GM12878 (cell line): ENCODE measurements at regions not wholly inside any gene's neighbourhood (a gene's known extent, or its start where the extent isn't known, plus 50 kb on each side); places are given as distances from the start of the nearest gene placed in this dataset.

Experiments
- ATAC-seq: fragments of 200-7000 bp; cut with Tn5 transposase; 3 replicates; pipeline ENCODE4 v1.9.1; 2020; ENCODE audit warnings: mild to moderate bottlenecking, moderate library complexity
- BruUV-seq: library from RNA; stranded (reverse); fragments of 400-500 nt; replicated peaks from 2 replicates; lab custom pipeline; 2021; lab: Mats Ljungman, UMichigan
- CTCF ChIA-PET: fragments of 300-600 bp; sonication (Branson Sonifier 250); formaldehyde crosslinking; extraction: SDS; loops from one replicate; lab custom pipeline; 2021; ENCODE audit warnings: inconsistent platforms; lab: Yijun Ruan, JAX
- POLR2A ChIA-PET: fragments of 350-600 bp; formaldehyde crosslinking; extraction: SDS; loops from one replicate; lab custom pipeline; 2021; ENCODE audit warnings: inconsistent platforms; lab: Charles Lee
- RAD21 ChIA-PET: fragments of 300-600 bp; sonication (Branson Sonifier 250); formaldehyde crosslinking; loops from one replicate; lab custom pipeline; 2023; ENCODE audit warnings: antibody characterized with exemption; ENCODE audit not compliant: unreplicated experiment; lab: Charles Lee
- SMC1A ChIA-PET: fragments of 300-600 bp; sonication (Branson Sonifier 250); formaldehyde crosslinking; loops from one replicate; lab custom pipeline; 2023; ENCODE audit not compliant: unreplicated experiment, uncharacterized antibody; lab: Charles Lee
- DNase-seq: peaks from one replicate; pipeline ENCODE4 v3.0.0-alpha.2; 2011; ENCODE audit warnings: low read depth, low spot score
- FAIRE-seq: peaks from 3 replicates; lab custom pipeline; 2011; peaks lifted over from hg19 to GRCh38; lab: Jason Lieb, UNC
- H2AFZ ChIP-seq: 2 replicates; pipeline ENCODE4 v1.6.0; 2011; ENCODE audit warnings: low read depth, low read length, control low read depth; ENCODE audit not compliant: control insufficient read depth
- H3K27ac ChIP-seq: 2 replicates; pipeline ENCODE4 v1.5.1; 2011; ENCODE audit warnings: control low read depth; ENCODE audit not compliant: control insufficient read depth, insufficient read depth
- H3K27me3 ChIP-seq, 2 experiments: replicated peaks in 1 of 2; 2 replicates each; pipeline versions ENCODE4 v1.6.0 to v1.6.1; 2011; ENCODE audit warnings: low read length in 1 of 2; ENCODE audit not compliant: control insufficient read depth in 2 of 2, insufficient read depth in 2 of 2
- H3K36me3 ChIP-seq, 2 experiments: 2 replicates each; pipeline ENCODE4 v1.5.1; 2011; ENCODE audit warnings: low read length in 1 of 2; ENCODE audit not compliant: control insufficient read depth in 2 of 2, insufficient read depth in 2 of 2
- H3K4me1 ChIP-seq: 2 replicates; pipeline ENCODE4 v1.6.1; 2011; ENCODE audit warnings: mild to moderate bottlenecking, low read length, moderate library complexity, mixed read lengths; ENCODE audit not compliant: control insufficient read depth, insufficient read depth
- H3K4me2 ChIP-seq: 2 replicates; pipeline ENCODE4 v1.6.0; 2011; ENCODE audit warnings: control low read depth; ENCODE audit not compliant: control insufficient read depth, insufficient read depth
- H3K4me3 ChIP-seq: fragments of 200-600 bp; sonication (generic); 2 replicates; pipeline ENCODE4 v1.5.1; 2016
- H3K79me2 ChIP-seq: 2 replicates; pipeline ENCODE4 v1.6.0; 2011; ENCODE audit warnings: low read length; ENCODE audit not compliant: control insufficient read depth, insufficient read depth
- H3K9ac ChIP-seq: 2 replicates; pipeline ENCODE4 v1.8.0; 2011; ENCODE audit warnings: low read length, control low read depth, mixed read lengths; ENCODE audit not compliant: control insufficient read depth, insufficient read depth
- H3K9me3 ChIP-seq: replicated peaks from 3 replicates; pipeline ENCODE4 v1.5.1; 2011; ENCODE audit warnings: mild to moderate bottlenecking, low read length; ENCODE audit not compliant: control insufficient read depth, insufficient read depth
- H4K20me1 ChIP-seq: 2 replicates; pipeline ENCODE4 v1.6.0; 2011; ENCODE audit not compliant: control insufficient read depth, insufficient read depth
- CEBPB ChIP-seq, 2 experiments: fragments of 150-350 bp in 1 of 2; IDR thresholded peaks; 2 replicates each; pipeline ENCODE4 v1.6.1; 2012 to 2014; ENCODE audit warnings: low read depth in 2 of 2, low read length in 2 of 2, borderline replicate concordance in 1 of 2, inconsistent platforms in 1 of 2
- CREB1 ChIP-seq: IDR thresholded peaks from 2 replicates; pipeline ENCODE4 v1.6.1; 2012; ENCODE audit warnings: low read depth, mild to moderate bottlenecking, inconsistent platforms
- EED ChIP-seq: sonication (generic); IDR thresholded peaks from 2 replicates; pipeline ENCODE4 v1.6.1; 2016; ENCODE audit warnings: antibody characterized with exemption, low read depth
- LARP7 ChIP-seq: fragments of 450-650 bp; IDR thresholded peaks from 2 replicates; pipeline ENCODE4 v1.6.1; 2017; ENCODE audit warnings: mild to moderate bottlenecking
- MEF2B ChIP-seq: fragments of 450-650 bp; IDR thresholded peaks from 2 replicates; pipeline ENCODE4 v1.6.1; 2018; ENCODE audit warnings: mild to moderate bottlenecking, moderate library complexity; ENCODE audit not compliant: partially characterized antibody, poor library complexity, severe bottlenecking
- NR2C1 ChIP-seq: fragments of 450-650 bp; IDR thresholded peaks from 2 replicates; pipeline ENCODE4 v1.6.1; 2017; ENCODE audit warnings: antibody characterized with exemption, mild to moderate bottlenecking, moderate library complexity
- POLR2AphosphoS5 ChIP-seq: IDR thresholded peaks from 2 replicates; pipeline ENCODE4 v1.6.1; 2011; ENCODE audit warnings: mild to moderate bottlenecking, low read length, inconsistent platforms
- RBBP5 ChIP-seq: fragments of 200-600 bp; sonication (generic); conservative IDR thresholded peaks from 2 replicates; pipeline ENCODE4 v1.6.1; 2016
- SMARCA5 ChIP-seq: fragments of 450-650 bp; IDR thresholded peaks from 2 replicates; pipeline ENCODE4 v1.6.1; 2017; ENCODE audit warnings: mild to moderate bottlenecking
- SREBF1 ChIP-seq: IDR thresholded peaks from 2 replicates; pipeline ENCODE4 v1.6.1; 2012; ENCODE audit warnings: mild to moderate bottlenecking, low read length
- TARDBP ChIP-seq: IDR thresholded peaks from 2 replicates; pipeline ENCODE4 v1.6.1; 2016; ENCODE audit warnings: borderline replicate concordance
- ZNF384 ChIP-seq: IDR thresholded peaks from 2 replicates; pipeline ENCODE4 v1.6.1; 2012; ENCODE audit warnings: low read depth, mild to moderate bottlenecking, low read length, improper control_type of control experiment, borderline replicate concordance
- ZZZ3 ChIP-seq: IDR thresholded peaks from 2 replicates; pipeline ENCODE4 v1.6.1; 2011; ENCODE audit warnings: low read depth; ENCODE audit not compliant: control insufficient read depth, insufficient read length
- WGBS: methylation state at CpG from one replicate; pipeline ENCODE4 v1.1.6; 2016; ENCODE audit warnings: low lambda C conversion rate; ENCODE audit not compliant: insufficient replicate concordance, insufficient coverage; ENCODE audit errors: missing lambda C conversion rate; 5-methylcytosine and 5-hydroxymethylcytosine counted together
- in situ Hi-C: fragments of 300-500 bp; cut with MboI; formaldehyde crosslinking; loops from 9 replicates; pipeline ENCODE4 v1.14.3; 2018; ENCODE audit warnings: mixed read lengths
- intact Hi-C: fragments of 100-400 bp; cut with micrococcal nuclease; formaldehyde crosslinking; loops from one replicate; pipeline ENCODE4 v1.14.2; 2022; ENCODE audit not compliant: unreplicated experiment
- TF ChIP-seq, protein P1 (sequence below): fragments of 150-350 bp; IDR thresholded peaks from 2 replicates; pipeline ENCODE4 v1.6.1; 2014; ENCODE audit warnings: mild to moderate bottlenecking, low read depth, low read length
- TF ChIP-seq, protein P2 (sequence below): fragments of 450-650 bp; IDR thresholded peaks from 2 replicates; pipeline ENCODE4 v1.6.1; 2016; ENCODE audit warnings: mild to moderate bottlenecking
- TF ChIP-seq, protein P3 (sequence below): fragments of 450-650 bp; conservative IDR thresholded peaks from 2 replicates; pipeline ENCODE4 v1.6.1; 2017; ENCODE audit warnings: mild to moderate bottlenecking, moderate library complexity
- TF ChIP-seq, protein P4 (sequence below): IDR thresholded peaks from 2 replicates; pipeline ENCODE4 v1.6.1; 2012; ENCODE audit warnings: low read length, inconsistent platforms

DNA sequence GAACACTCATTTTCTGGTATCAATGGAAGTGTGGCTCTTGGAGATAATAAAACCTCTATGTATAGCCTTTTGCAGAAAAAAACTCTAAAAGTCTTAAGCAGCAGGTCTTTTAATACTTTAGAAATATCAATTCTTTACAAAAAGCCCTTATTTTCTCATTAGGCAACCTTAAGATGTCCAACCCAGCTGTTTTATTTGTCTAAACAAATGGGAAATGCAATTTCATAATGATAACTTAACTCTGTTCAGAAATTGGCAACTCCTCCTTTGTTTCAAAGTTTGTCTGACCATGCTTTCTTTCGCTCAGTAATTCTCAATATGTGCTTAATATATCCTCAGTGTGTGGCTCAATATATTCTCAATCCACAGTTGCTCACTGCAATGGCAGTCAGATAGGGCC is 196.5 kb upstream of the VEGFC start:
- Histone ChIP-seq H3K4me2 (no peak overlapping the region), H3K36me3 (no peaks in the 10 kb centered on the region), H3K9me3 (no peaks in the 10 kb centered on the region), H3K27ac (no peak overlapping the region), H3K9ac (no peak overlapping the region), H3K79me2 (no peaks in the 10 kb centered on the region), H4K20me1 (no peaks in the 10 kb centered on the region), H2AFZ (no peak overlapping the region), H3K4me3 (no peak overlapping the region), H3K4me1 (no peaks in the 10 kb centered on the region), H3K27me3 (no peaks in the 10 kb centered on the region)
- ATAC-seq, result no peak
- ChIA-PET POLR2A (no interaction called here), RAD21 (no interaction called here), SMC1A (interaction anchor here (1.2 kb wide), 1 partner anchor 29 kb away, joined by 3 read pairs; no protein-coding TSS in a partner anchor), CTCF (no interaction called here)
- in situ Hi-C loops, result no loop called here
- DNase-seq, result no peak
- no peak for FAIRE-seq
- WGBS, result 0% methylated on average over 1 of the region's 1 CpG
- intact Hi-C loops, result no loop called here
- no TSS peak for BruUV-seq
- no peak for TF ChIP-seq SREBF1
- TF ChIP-seq LARP7, result no peak
- no peak for TF ChIP-seq CREB1
- TF ChIP-seq, protein P1, sequence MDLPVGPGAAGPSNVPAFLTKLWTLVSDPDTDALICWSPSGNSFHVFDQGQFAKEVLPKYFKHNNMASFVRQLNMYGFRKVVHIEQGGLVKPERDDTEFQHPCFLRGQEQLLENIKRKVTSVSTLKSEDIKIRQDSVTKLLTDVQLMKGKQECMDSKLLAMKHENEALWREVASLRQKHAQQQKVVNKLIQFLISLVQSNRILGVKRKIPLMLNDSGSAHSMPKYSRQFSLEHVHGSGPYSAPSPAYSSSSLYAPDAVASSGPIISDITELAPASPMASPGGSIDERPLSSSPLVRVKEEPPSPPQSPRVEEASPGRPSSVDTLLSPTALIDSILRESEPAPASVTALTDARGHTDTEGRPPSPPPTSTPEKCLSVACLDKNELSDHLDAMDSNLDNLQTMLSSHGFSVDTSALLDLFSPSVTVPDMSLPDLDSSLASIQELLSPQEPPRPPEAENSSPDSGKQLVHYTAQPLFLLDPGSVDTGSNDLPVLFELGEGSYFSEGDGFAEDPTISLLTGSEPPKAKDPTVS, result no peak
- TF ChIP-seq EED, result no peak
- TF ChIP-seq SMARCA5, result no peak
- TF ChIP-seq ZZZ3, result no peak
- no peak for TF ChIP-seq NR2C1
- no peak for TF ChIP-seq RBBP5
- no peak for TF ChIP-seq ZNF384
- TF ChIP-seq, protein P2, sequence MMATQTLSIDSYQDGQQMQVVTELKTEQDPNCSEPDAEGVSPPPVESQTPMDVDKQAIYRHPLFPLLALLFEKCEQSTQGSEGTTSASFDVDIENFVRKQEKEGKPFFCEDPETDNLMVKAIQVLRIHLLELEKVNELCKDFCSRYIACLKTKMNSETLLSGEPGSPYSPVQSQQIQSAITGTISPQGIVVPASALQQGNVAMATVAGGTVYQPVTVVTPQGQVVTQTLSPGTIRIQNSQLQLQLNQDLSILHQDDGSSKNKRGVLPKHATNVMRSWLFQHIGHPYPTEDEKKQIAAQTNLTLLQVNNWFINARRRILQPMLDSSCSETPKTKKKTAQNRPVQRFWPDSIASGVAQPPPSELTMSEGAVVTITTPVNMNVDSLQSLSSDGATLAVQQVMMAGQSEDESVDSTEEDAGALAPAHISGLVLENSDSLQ, result no peak
- TF ChIP-seq, protein P3, sequence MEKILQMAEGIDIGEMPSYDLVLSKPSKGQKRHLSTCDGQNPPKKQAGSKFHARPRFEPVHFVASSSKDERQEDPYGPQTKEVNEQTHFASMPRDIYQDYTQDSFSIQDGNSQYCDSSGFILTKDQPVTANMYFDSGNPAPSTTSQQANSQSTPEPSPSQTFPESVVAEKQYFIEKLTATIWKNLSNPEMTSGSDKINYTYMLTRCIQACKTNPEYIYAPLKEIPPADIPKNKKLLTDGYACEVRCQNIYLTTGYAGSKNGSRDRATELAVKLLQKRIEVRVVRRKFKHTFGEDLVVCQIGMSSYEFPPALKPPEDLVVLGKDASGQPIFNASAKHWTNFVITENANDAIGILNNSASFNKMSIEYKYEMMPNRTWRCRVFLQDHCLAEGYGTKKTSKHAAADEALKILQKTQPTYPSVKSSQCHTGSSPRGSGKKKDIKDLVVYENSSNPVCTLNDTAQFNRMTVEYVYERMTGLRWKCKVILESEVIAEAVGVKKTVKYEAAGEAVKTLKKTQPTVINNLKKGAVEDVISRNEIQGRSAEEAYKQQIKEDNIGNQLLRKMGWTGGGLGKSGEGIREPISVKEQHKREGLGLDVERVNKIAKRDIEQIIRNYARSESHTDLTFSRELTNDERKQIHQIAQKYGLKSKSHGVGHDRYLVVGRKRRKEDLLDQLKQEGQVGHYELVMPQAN, result no peak
- TF ChIP-seq, protein P4, sequence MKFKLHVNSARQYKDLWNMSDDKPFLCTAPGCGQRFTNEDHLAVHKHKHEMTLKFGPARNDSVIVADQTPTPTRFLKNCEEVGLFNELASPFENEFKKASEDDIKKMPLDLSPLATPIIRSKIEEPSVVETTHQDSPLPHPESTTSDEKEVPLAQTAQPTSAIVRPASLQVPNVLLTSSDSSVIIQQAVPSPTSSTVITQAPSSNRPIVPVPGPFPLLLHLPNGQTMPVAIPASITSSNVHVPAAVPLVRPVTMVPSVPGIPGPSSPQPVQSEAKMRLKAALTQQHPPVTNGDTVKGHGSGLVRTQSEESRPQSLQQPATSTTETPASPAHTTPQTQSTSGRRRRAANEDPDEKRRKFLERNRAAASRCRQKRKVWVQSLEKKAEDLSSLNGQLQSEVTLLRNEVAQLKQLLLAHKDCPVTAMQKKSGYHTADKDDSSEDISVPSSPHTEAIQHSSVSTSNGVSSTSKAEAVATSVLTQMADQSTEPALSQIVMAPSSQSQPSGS, result no peak
- no peak for TF ChIP-seq MEF2B
- no peak for TF ChIP-seq POLR2AphosphoS5
- no peak for TF ChIP-seq CEBPB (IDR thresholded peaks at IDR 0.05; ENCODE audit: borderline replicate concordance in 1 of 2, low read depth in 2 of 2, low read length in 2 of 2)
- no peak for TF ChIP-seq TARDBP
